NCI-H2107 treated with DMSO at 0.1 percent for 48 hours (cell line): ENCODE measurements at regions not wholly inside any gene's neighbourhood (a gene's known extent, or its start where the extent isn't known, plus 50 kb on each side); places are given as distances from the start of the nearest gene placed in this dataset.
"Not testable (repeated sequence)": the region's sequence is repeated elsewhere in the genome, so short reads cannot be mapped to it uniquely, and the experiment has no call there.

Experiments
- DNase-seq: peaks from one replicate; lab custom pipeline; 2025; ENCODE audit not compliant: unreplicated experiment; lab: John Stamatoyannopoulos, UW

DNA sequence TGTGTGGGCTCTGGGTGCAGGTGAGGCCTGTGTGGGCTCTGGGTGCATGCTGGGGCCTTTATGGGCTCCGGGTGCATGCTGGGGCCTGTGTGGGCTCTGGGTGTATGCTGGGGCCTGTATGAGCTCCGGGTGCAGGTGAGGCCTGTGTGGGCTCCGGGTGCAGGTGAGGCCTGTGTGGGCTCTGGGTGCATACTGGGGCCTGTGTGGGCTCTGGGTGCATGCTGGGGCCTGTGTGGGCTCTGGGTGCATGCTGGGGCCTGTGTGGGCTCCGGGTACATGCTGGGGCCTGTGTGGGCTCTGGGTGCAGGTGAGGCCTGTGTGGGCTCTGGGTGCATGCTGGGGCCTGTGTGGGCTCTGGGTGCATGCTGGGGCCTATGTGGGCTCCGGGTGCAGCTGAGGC lies 80.5 kb upstream of the ACKR3 start:
- not testable (repeated sequence) for DNase-seq

DNA sequence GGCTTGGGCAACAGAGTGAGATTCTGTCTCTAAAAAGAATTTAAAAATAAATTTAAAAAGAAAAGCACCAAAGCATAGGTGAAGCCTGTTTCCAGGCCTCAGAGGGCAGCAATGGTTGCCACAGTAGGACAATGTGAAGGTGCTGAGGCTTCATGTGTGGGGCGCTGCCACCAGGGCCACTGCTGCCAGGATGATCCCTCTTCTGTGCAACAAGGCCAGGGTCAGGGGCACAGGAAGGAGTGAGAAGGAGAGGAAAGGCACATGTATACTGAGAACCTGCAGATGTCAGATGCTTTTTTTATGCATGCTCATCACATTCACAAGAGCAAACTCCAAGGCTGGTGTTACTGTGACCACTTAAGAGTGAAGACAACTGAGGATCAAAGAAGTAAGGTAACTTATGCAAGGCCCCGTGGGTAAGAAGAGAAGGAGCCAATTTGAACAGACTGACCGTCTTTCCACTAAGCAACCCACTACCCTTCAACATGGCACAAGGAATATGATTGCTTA lies 79.7 kb upstream of the ACKR3 start:
- no peak for DNase-seq

DNA sequence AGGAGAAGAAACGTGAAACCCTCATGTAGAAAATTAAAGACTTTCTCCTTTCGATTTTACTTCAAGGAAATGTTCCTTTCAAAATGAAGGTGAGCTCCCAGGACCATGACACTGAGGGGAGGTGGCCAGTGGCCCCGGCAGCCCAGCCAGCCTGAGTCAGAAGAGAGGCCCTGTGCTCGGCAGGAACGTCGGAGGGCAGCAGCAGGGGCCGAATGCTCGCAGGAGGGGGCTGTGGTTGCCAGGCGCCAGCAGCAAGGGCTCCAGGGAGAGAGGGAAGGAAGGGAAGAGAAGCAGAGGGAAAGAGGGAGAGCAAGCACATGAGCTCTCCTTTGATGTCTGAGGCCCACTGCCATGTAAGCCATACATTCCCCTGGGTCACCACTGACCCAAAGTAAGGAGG lies 73.3 kb upstream of the ACKR3 start:
- no peak for DNase-seq

DNA sequence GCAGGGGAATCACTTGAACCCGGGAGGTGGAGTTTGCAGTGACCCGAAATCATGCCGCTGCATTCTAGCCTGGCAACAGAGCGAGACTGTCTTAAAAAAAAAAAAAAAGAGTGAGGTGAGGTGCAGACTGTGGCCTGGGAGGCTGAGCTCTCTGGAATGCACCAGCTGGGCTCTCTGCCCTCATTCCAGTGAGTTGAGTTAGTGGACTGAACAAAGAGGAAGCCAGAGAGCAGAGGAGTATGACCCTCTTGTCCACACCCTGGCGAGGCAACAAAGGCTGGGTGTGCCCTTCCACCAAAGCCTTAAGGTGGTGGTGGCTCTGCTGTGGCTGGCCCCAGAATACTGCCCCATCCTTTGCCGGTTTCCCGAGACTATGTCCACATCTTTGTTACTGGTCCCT lies 71.3 kb upstream of the ACKR3 start:
- DNase-seq: no peak

DNA sequence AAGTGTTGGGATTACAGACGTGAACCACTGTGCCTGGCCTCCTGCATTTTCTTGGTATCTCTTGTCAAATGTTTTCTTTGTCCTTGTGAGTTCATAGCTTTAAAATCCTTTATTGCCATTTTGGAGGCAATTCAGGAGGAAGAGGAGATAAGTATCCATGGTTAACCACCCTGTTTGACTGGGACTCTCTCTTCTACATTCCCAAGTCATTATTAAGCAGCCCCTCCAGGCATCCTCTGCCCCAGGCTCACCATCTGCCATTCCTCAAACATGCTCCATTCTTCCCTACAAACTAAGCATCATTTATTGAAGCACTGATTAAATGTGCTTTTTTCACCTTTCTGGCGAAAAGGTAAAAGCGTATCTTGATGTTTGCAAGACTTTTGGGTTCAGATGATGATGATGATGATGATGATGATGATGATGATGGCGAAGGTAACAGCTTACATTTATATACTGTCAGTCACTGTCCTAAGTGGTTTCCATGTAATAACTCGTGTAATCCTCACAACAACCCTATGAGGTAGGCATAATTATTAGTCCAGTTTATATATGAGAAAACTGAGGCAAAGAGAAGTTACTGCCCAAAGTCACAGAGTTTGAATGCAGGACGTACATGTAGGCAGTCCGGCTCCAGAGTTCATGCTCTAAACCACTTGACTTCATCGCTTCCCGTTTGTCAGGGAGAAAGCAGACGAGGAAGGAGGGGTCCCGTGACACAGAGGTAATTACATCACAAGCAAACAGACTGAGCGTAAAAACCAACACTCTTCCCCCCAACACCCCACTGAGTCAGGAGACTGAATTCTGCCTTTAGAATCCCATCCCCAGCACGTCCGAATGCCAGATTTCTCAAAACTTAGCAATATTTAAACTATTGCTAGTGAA lies 69.7 kb upstream of the ACKR3 start:
- no peak for DNase-seq

DNA sequence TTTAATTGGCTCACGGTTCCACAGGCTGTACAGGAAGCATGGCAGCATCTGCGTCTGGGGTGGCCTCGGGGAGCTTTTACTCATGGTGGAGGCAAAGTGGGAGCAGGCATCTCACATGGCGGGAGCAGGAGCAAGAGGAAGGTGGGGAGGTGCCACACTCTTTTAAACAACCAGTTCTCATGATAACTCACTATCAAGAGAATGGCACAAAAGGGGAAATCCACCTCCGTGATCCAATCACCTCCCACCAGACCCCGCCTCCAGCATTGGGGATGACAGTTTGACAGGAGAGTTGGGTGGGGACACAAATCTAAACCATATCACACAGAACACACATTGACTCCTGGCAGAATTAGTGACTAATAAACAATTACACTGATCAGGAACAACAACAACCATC lies 68.6 kb upstream of the ACKR3 start:
- DNase-seq: no peak

DNA sequence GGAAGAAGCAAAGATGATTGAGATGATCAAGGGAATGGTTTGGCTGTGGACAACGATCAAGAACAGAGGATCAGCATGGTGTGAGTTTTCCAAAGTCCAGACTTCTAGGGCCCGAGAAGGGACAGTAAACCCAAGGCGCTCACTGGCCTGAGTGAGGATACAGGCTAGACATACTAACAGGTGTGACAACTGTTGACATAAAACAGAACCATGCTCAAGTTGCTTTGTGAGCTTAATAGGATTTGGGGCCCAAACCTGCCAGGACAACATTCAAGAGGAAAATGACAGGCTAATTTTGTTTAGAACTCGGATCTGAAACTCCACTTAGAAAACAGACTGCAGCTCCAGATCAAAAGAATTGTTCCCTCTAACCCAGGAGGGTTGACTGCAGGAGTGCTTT lies 68.1 kb upstream of the ACKR3 start:
- no peak for DNase-seq

DNA sequence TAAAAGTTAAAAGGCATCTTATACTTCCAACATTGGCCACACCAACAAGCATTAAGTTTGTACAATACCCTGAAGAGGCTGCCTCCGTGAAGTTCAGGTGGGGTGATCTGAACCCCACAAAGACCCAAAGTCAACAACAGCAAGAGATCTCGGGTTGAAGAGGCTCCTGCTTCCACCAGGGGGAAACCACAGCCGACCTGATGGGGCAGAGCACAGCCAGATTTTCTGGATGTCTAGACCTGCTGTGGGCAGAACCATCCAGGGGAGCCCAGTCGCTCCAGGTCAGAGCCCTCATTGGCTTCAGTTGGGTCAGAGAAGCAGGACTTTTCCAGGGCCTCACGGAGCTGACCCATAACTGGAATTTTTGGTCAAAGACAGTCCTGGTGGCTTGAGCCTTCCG lies 66.5 kb upstream of the ACKR3 start:
- DNase-seq: no peak

DNA sequence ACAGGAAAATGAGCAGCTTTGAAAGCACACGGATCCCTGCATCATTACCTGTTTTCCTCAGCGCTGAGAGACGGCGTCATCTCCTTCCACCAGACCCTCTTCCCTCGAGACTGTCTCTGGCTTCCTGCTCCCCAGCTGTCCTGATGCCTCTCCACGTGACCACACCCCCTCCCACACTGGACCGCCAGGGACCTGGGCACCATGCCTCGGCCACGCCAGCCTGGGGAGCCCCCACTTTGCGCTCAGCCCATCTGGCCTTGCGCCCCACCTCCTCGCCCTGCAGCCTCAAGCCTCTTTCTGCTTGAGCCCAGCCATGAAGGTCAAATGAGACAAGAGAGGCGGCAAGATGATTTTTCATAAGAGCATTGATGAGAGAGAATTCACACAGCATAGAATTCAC lies 66.0 kb upstream of the ACKR3 start:
- no peak for DNase-seq

DNA sequence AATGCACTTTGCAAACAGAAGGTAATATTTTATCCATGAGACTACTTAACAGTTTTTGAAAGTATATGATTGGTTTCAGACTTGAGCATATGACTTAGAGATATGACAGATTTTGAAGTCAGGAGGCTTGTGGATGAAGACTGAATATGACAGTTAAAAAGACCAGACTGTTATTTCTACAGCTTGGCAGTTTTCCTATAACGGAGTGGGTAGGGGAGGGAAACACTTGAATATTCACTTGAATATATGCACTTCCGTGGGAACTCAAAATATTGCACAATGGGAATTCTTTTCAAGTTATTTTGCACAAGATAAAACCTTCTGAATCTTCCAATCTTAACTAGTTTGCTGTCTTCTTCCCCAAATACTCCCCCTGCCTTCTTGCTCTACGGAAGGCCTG lies 64.6 kb upstream of the ACKR3 start:
- DNase-seq: no peak

DNA sequence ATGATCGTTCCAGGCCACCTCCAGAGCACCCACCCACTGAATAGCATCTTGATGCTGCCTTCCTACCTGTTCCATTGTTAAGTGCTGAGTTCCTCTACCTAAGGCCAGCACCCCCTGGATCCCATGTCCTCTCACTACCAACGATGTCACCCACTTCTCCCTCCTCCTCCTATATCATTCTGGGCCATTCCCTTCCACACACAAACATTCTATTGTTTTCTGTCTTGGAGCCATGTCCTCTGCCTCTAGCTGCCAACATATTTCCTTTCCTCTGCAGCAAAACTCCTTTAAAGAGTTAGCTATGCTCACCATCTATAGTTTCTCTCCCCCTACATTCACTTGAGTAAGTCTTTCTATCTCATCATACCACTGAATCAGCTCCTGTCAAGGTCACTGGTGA lies 64.0 kb upstream of the ACKR3 start:
- DNase-seq: no peak

DNA sequence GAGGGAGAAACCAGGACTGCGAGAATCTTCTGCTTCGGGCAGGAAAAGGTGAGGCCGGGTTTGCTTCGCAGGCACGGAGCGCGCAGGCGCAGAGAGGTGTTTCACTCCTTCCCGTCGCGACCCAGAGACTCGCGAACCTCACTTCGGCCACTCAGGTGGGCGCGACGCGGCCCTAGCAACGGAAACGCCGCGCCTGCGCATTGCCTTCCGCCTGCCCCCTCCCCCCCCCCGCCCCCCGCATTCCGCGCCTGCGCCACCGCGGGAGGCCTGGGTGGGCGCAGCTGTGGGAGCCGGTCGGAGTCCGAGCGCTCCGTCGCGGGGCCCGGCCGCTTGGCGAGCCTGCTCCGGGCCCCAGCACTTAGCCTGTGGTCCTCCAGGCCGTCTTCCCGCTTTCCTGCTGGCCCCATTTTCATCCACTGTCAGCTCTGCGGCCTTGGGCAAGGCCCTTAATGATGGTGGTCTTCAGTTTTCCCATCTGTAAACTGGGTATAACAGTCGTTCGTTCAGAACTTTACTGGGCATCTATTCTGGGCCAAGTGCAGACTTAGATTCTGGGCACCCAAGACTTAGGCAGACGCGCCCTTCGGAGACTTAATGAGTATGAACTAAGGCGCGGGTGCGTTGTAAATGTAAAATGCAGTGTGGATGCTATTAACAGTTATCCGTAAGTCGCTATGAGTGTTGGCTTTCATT lies 62.1 kb upstream of the ACKR3 start:
- DNase-seq: no peak

DNA sequence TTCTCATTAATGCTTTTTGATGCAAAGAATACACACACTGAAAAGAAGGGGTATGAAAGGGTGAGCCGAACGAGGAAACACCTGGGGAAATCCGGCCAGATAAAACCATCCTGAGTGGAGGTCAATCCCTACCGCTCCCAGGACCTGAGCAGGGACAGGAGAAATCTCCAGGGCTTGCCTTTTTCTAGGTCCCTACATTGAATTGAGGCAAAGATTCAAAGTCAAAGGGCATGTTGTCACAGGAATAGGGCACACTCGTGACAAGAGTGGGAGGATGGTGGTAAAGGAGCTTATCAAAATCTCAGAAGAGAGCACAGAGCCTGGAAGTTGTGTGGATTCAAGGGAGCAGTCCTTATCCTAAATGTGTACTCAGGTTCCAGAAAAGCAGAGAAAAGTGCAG lies 61.2 kb upstream of the ACKR3 start:
- no peak for DNase-seq

DNA sequence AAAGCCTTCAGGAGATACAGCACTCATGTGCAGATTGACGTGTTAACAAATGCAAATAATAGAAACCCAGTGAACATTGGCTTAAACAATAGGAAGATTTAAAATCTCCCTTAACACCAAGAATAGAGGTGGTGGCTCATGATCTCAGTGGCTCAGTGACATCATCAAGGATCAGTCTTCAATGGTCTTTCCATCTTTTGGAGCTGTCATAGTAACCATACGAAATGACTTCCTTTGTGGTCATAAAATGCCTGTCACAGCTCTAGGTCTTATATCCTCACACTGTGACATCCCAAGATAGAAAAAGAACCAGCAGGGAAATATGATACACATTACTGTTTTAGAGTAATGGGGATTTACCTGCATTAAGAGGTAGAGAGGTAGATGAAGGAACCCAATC lies 59.6 kb upstream of the ACKR3 start:
- no peak for DNase-seq

DNA sequence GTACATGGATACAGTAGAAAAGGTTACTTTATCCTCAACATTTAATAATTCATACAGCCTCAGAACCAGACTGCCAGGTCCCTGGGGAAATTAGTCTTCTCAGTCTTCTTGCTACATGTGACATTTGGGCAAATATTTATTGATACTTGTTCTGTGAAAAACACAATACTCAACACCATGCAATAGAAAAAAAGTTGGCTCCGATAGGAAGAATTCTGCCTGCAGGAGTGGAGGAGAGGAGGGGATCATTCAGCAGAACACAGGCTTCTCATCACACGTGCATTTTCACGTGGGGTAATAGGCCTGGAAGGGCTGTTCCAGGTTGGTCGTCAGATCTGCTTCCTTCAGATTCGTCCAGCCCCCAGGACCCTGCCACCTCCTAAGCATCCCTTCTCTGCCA lies 58.4 kb upstream of the ACKR3 start:
- DNase-seq: no peak

DNA sequence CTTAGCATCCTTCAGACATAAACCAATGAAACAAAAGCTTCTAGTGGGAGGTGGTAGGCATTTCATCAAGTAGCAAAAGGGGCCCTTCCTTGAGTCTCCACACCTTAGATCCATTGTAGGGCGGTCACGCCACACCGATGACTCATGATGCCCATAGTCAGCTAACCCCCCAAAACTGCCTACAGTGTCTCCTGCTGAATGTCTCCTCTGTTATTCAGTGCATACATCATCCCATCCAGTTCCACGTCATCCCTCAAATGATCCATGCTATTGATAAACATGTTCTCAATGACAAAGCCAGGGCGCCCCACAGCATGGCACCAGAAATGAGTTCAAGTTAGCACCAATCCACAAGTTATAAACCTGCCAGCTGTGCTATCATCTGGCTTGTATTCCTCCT lies 57.4 kb upstream of the ACKR3 start:
- no peak for DNase-seq

DNA sequence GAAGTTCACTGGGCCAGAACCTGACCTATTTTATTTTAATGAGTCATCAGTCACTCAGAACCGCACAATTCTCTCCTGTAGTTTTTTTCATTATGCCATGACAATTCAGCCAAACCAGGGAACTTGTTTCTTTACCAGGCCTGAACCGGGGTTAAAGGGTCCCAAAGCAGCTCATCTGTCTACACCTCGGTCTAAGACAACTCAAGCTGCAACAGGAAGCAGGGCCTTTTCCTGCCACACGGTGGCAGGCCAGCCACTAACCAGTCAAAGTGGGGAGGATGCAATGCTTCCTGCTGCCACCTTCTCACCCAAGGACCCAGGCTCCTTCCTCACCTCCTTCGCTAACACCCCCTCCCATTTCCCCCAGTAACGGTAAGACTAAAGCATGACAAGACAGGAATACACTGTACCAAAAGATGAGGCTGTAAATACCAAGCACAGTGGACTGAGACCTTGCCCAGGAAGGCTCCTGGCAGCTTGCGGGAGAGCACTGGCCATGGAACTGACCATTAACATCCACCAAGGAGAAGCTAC lies 56.7 kb upstream of the ACKR3 start:
- DNase-seq: no peak

DNA sequence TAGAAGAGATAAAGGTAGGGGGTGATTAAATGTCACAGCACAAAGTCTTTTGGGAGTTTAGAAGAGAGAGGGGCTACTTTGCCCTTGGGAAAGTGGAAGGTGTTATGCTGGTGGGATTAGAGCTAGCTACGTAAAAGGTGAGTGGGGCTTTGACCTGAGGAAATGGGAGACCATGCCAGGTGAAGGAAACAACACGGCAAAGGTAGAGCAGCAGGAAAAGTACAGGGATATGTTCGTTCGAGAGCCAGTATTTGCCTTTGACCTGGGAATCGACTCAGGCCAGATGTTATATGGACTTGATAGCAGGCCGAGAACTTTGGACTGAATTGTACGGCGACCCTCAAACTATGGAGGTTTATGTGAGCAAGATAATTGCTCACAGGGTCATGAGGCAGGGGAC lies 55.7 kb upstream of the ACKR3 start:
- DNase-seq: no peak

DNA sequence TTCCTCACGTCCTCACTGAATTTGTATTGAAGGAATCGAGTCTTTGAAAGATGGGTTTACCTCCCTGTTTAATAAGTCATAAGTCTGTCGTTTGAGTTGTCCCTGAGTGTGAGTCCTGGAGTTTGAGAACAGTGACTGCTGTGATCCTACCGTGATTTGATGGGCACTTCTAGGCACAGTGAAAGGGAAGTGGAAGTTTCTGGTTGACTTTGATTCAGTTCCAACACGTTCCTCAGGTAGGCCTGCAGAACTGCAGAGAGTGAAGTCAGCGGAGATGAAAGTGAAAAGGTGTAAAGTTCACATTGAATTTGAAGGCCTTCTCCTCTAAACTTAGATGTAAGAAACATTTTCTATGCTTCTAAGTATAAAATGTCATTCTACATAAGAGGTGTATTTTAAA lies 52.9 kb upstream of the ACKR3 start:
- DNase-seq: no peak

DNA sequence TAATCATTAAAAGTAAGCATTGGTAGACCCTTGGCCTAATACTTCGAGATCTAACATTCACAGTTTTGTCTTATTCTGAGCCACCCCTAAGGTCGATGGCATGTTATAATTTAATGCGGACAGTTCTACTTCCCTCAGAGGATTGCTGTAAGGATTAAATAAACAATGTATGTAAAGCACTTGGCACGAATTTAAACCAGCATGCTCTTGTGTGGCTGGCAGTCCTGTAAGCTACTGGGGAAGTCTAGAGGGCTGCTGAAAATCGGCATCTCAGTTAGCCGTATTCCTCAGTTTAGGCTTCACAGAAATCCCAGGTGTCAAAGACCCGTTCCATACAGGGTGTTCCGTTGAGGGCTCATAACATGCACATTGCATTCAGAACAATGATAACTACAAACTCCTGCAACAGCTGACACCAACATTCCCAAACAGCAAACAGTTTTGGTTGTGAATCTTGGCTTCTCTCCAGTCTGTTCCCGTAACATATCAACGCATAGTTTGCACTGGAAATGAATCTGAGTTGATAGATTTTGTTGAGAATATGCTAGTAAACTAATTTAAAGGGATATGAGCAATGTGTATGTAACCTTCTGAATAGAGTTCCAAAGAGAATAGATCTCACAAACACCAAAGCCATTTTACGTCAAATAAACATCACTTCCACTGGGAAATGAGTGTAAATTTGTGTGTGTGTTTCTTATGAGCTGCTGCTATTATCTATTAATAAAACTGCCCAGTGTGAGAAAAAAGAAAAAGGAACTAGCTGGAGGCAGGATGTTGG lies 52.2 kb upstream of the ACKR3 start:
- DNase-seq: no peak
